ENCODE measurements at regions not wholly inside any gene's neighbourhood (a gene's known extent, or its start where the extent isn't known, plus 50 kb on each side); places are given as distances from the start of the nearest gene placed in this dataset.

GRCh38 chr14:65243766-65244442, 141.6 kb upstream of the MAX start:
- TF ChIP-seq POLR2AphosphoS5 (IDR thresholded peaks at IDR 0.05) = peak in 1 of 3 donors; percentile 54
- TF ChIP-seq EP300 (IDR thresholded peaks at IDR 0.05) = no peak
- H3K27me3 ChIP-seq = no peaks in the 10 kb centered on the region
- peaks cover 10 to 27% (median 22%) of the 10 kb centered on the region in 4 donors for H3K4me1 ChIP-seq
- no peak overlapping the region for H3K4me3 ChIP-seq
- peak in 1 of 2 donors; percentile 46 for DNase-seq
- intact Hi-C loops (cut with DNase I; ENCODE audit: low total_unique reads) = no loop called here
- H3K36me3 ChIP-seq = no peaks in the 10 kb centered on the region
- no peaks in the 10 kb centered on the region for H3K9me3 ChIP-seq
- 39 to 58% (median 52%) methylated on average over 7 of the region's 7 CpGs for WGBS, 5 donors
- peak overlapping the region; percentile 5 to 81 (median 51) for H3K27ac ChIP-seq

DNA sequence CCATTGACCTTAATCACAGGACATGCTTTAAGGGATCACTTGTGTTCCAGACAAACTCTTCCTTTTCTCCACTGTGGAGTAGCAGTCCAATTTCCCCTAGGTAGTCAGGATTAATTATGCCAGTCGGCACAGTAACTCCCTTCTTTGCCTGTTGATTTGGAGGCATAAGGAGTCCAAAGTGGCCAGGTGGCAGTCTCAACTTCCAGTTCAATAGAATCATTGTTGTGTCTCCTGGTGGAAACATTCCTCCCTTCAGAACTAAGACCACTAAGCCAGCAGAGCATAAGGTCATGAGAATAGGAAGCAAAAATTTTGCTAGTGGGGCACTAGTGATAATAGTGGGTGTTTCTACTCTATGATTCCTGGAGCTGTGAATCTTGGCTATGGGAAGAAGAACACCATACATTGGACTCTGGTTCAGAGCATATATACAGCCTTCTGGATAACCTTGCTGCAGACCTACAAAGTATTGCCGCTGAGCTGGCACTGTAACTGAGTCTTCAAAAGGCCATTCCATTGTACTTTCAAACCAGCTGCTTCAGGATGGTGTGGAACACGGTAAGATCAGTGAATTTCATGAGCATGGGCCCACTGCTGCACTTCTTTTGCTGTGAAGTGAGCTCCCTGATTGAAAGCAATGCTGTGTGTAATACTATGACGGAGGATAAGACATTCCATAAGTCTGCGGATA, 147.3 kb upstream of the MAX start:
- no peaks in the 10 kb centered on the region for H3K9me3 ChIP-seq
- no peak overlapping the region for H3K4me3 ChIP-seq
- H3K27me3 ChIP-seq = no peaks in the 10 kb centered on the region
- intact Hi-C loops (cut with DNase I; ENCODE audit: low total_unique reads) = no loop called here
- DNase-seq = no peak
- no peaks in the 10 kb centered on the region for H3K36me3 ChIP-seq
- peak overlapping the region; percentile 41 to 79 (median 58) for H3K27ac ChIP-seq
- no peak for TF ChIP-seq POLR2AphosphoS5 (IDR thresholded peaks at IDR 0.05)
- no peak for TF ChIP-seq CTCF (IDR thresholded peaks at IDR 0.05)
- no peak for TF ChIP-seq POLR2A (IDR thresholded peaks at IDR 0.05)
- no peak for TF ChIP-seq EP300 (IDR thresholded peaks at IDR 0.05)
- WGBS, 5 donors = 34 to 66% (median 53%) methylated on average over 5 of the region's 5 CpGs
- peaks cover 18 to 30% (median 26%) of the 10 kb centered on the region in 4 donors for H3K4me1 ChIP-seq

- H3K27ac ChIP-seq = peak overlapping the region; percentile 41 to 79 (median 58)
- TF ChIP-seq CTCF (IDR thresholded peaks at IDR 0.05) = no peak
- TF ChIP-seq POLR2A (IDR thresholded peaks at IDR 0.05) = no peak
- no peak for TF ChIP-seq EP300 (IDR thresholded peaks at IDR 0.05)
- peak in 2 of 3 donors; percentile 41 to 67 for TF ChIP-seq POLR2AphosphoS5 (IDR thresholded peaks at IDR 0.05)
- H3K9me3 ChIP-seq = no peaks in the 10 kb centered on the region
- no peak overlapping the region for H3K4me3 ChIP-seq
- intact Hi-C loops (cut with DNase I; ENCODE audit: low total_unique reads) = no loop called here
- no peaks in the 10 kb centered on the region for H3K36me3 ChIP-seq
- WGBS, 5 donors = 32 to 87% (median 42%) methylated on average over 2 of the region's 2 CpGs
- peaks cover 23 to 35% (median 31%) of the 10 kb centered on the region in 4 donors for H3K4me1 ChIP-seq
- DNase-seq = peak in 1 of 2 donors; percentile 74
- no peaks in the 10 kb centered on the region for H3K27me3 ChIP-seq
Measured at GRCh38 chr14:65250162-65250495, 147.8 kb upstream of the MAX start.

DNA sequence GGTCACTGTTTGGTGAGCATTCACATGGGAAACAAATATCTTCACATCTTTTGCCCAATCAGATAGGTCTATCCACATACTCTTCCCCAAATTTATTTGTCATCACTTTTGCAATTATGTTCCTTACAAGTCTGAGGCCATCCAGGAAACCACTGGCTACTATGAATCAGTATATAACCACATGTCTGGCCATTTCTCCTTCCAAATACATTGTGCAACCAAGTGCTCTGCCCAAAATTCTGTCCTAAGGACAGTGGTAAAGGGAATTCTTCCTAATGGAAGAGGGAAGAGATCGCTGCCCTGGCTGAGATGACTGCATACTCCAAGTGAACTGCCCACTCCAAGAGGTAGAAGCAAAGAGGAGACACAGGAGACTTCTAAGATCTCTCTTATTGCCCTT, 148.9 kb upstream of the MAX start:
- Histone ChIP-seq H3K36me3 (no peaks in the 10 kb centered on the region), H3K27me3 (no peaks in the 10 kb centered on the region), H3K4me1 (peaks cover 34 to 46% (median 38%) of the 10 kb centered on the region in 4 donors), H3K4me3 (no peak overlapping the region), H3K9me3 (no peaks in the 10 kb centered on the region), H3K27ac (peak overlapping the region in 3 of 5 donors; percentile 41 to 79 (median 58))
- WGBS, 5 donors = 77 to 93% (median 91%) methylated on average over 1 of the region's 1 CpG
- DNase-seq = no peak
- TF ChIP-seq POLR2AphosphoS5 (IDR thresholded peaks at IDR 0.05) (peak in 1 of 3 donors; percentile 38), CTCF (IDR thresholded peaks at IDR 0.05) (no peak)
- intact Hi-C loops (cut with DNase I; ENCODE audit: low total_unique reads) = no loop called here
